ENCODE measurements at regions not wholly inside any gene's neighbourhood (a gene's known extent, or its start where the extent isn't known, plus 50 kb on each side); places are given as distances from the start of the nearest gene placed in this dataset.

DNA sequence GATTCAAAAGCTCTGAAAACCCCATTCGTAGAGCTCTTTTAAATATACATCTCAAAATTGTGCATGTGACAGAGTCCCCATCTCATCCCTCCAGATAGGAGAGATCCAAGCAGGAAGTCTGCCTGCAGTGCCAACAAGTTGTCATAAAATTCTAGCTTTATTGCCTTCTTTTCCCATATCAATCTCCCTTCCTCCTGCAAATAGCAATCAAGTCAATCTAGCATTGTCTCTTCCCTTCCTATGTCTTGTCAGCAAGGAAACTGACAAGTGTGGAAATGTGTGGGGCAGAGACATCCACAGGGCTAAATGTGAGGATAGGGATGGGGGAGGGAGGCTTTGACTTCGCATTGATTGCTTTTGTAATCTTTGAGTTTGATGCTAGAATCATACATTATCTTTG lies 165.2 kb downstream of the C1orf94 start:
- Histone ChIP-seq H3K4me3 (no peak overlapping the region), H3K79me2 (ENCODE audit: insufficient read depth) (no peaks in the 10 kb centered on the region), H3F3A (ENCODE audit: insufficient read depth) (no peaks in the 10 kb centered on the region), H3K36me3 (ENCODE audit: low read depth) (no peaks in the 10 kb centered on the region), H3K4me2 (ENCODE audit: unreplicated experiment) (no peak overlapping the region), H3K9me3 (ENCODE audit: low read depth) (no peaks in the 10 kb centered on the region), H3K27me3 (replicated peaks; ENCODE audit: insufficient read depth) (no peaks in the 10 kb centered on the region; the same call in 1 of the 2 replicates), H3K27ac (no peak overlapping the region), H3K9me2 (ENCODE audit: insufficient read depth) (no peaks in the 10 kb centered on the region), H3K9ac (no peak overlapping the region), H2AFZ (no peak overlapping the region), H3K4me1 (ENCODE audit: insufficient read depth) (no peaks in the 10 kb centered on the region), H4K20me1 (ENCODE audit: insufficient read depth) (no peaks in the 10 kb centered on the region)
- no peak for DNase-seq
- in situ Hi-C loops (cut with MboI), result no loop called here
- TF ChIP-seq EZH2phosphoT487 (IDR thresholded peaks at IDR 0.05; ENCODE audit: insufficient read depth, low read depth), result no peak
- TF ChIP-seq EZH2 (IDR thresholded peaks at IDR 0.05; ENCODE audit: insufficient read depth, poor library complexity, severe bottlenecking), result no peak
- WGBS, 2 experiments (ENCODE audit: low coverage in 1 of 2, low lambda C conversion rate in 2 of 2, missing lambda C conversion rate in 2 of 2), result 18 to 28% methylated on average over 2 of the region's 2 CpGs

DNA sequence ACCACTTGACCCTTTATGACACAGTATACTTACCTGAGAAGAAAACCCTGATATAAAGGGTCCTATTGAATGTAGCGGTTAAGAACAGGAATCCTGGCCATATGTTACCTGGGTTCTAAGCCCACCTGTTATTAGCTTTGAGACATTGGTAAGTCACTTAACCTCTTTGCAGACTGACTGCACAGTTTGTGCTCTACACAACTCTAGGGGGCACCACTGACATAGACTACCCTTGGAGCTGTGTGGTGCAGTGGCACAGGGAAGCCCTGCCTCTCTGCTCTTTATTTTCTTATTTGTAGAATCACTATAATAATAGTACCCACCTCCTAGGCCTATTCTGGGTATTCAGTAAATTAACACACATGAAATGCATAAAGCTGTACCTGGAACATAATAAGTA lies 165.6 kb downstream of the C1orf94 start:
- Histone ChIP-seq H3K9me2 (ENCODE audit: insufficient read depth) (no peaks in the 10 kb centered on the region), H3K27me3 (replicated peaks; ENCODE audit: insufficient read depth) (no peaks in the 10 kb centered on the region; the same call in 1 of the 2 replicates), H3K4me3 (no peak overlapping the region), H3F3A (ENCODE audit: insufficient read depth) (no peaks in the 10 kb centered on the region), H4K20me1 (ENCODE audit: insufficient read depth) (no peaks in the 10 kb centered on the region), H3K79me2 (ENCODE audit: insufficient read depth) (no peaks in the 10 kb centered on the region), H3K4me1 (ENCODE audit: insufficient read depth) (no peaks in the 10 kb centered on the region), H3K4me2 (ENCODE audit: unreplicated experiment) (no peak overlapping the region), H3K9me3 (ENCODE audit: low read depth) (no peaks in the 10 kb centered on the region), H3K27ac (no peak overlapping the region), H3K9ac (no peak overlapping the region), H3K36me3 (ENCODE audit: low read depth) (no peaks in the 10 kb centered on the region), H2AFZ (no peak overlapping the region)
- in situ Hi-C loops (cut with MboI), result no loop called here
- TF ChIP-seq EZH2phosphoT487 (IDR thresholded peaks at IDR 0.05; ENCODE audit: insufficient read depth, low read depth), result no peak
- no peak for TF ChIP-seq EZH2 (IDR thresholded peaks at IDR 0.05; ENCODE audit: insufficient read depth, poor library complexity, severe bottlenecking)
- WGBS, 2 experiments (ENCODE audit: low coverage in 1 of 2, low lambda C conversion rate in 2 of 2, missing lambda C conversion rate in 2 of 2), result 43 to 54% methylated on average over 1 of the region's 1 CpG
- DNase-seq, result no peak

DNA sequence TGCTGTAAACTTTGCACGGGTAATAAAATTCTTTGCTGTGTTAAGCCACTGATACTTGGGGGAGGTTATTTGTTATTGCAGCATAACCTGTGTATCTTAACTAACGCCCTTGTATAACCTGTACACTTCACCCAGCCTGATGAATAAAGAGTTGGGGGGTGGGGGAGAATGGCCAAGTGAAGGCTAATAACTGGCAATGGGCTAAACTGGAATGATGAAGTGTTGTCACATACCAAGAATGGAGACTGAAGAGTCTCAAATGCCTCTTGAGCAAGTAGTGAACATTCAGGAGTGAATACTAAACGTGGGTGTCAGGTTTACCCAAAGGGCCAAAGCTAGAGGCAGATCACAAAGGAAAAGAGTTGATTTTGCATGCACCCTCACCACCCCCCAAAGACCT lies 169.4 kb downstream of the C1orf94 start:
- H3K9ac ChIP-seq, result no peak overlapping the region
- no peaks in the 10 kb centered on the region for H4K20me1 ChIP-seq (ENCODE audit: insufficient read depth)
- H3K27ac ChIP-seq, result no peak overlapping the region
- H2AFZ ChIP-seq, result no peak overlapping the region
- no peak overlapping the region for H3K4me2 ChIP-seq (ENCODE audit: unreplicated experiment)
- H3F3A ChIP-seq (ENCODE audit: insufficient read depth), result no peaks in the 10 kb centered on the region
- H3K4me1 ChIP-seq (ENCODE audit: insufficient read depth), result no peaks in the 10 kb centered on the region
- DNase-seq, result no peak
- TF ChIP-seq EZH2 (IDR thresholded peaks at IDR 0.05; ENCODE audit: insufficient read depth, poor library complexity, severe bottlenecking), result no peak
- no peak for TF ChIP-seq EZH2phosphoT487 (IDR thresholded peaks at IDR 0.05; ENCODE audit: insufficient read depth, low read depth)
- no peaks in the 10 kb centered on the region for H3K9me3 ChIP-seq (ENCODE audit: low read depth)
- no peaks in the 10 kb centered on the region for H3K27me3 ChIP-seq (replicated peaks; ENCODE audit: insufficient read depth)
- no peaks in the 10 kb centered on the region for H3K36me3 ChIP-seq (ENCODE audit: low read depth)
- H3K79me2 ChIP-seq (ENCODE audit: insufficient read depth), result no peaks in the 10 kb centered on the region
- 25 to 32% methylated on average over 3 of the region's 3 CpGs for WGBS, 2 experiments (ENCODE audit: low coverage in 1 of 2, low lambda C conversion rate in 2 of 2, missing lambda C conversion rate in 2 of 2)
- no peak overlapping the region for H3K4me3 ChIP-seq
- no peaks in the 10 kb centered on the region for H3K9me2 ChIP-seq (ENCODE audit: insufficient read depth)
- in situ Hi-C loops (cut with MboI), result no loop called here

DNA sequence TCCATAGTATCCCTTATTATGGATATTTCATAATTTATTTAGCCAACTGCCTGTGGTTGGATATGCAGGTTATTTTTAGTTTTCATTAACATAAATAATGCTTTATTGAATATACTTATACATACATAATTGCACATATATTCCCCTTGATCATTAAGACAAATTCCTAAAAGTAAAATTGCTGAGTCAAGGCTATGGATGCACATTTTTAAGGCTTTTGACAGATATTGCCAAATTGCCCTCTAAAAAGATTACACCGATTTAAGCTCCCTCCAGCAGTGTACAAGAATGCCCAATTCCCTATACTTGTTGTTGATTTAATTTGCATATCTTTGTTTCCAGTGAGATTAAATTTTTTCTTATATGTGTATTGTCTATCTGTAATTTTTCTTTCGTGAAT lies 176.7 kb downstream of the C1orf94 start:
- WGBS, 2 experiments (ENCODE audit: low coverage in 1 of 2, low lambda C conversion rate in 2 of 2, missing lambda C conversion rate in 2 of 2), result 28 to 34% methylated on average over 2 of the region's 2 CpGs
- Histone ChIP-seq H3K9me3 (ENCODE audit: low read depth) (no peaks in the 10 kb centered on the region), H3K4me3 (no peak overlapping the region), H2AFZ (no peak overlapping the region), H3K9me2 (ENCODE audit: insufficient read depth) (no peaks in the 10 kb centered on the region), H3K27ac (no peak overlapping the region), H3K4me1 (ENCODE audit: insufficient read depth) (no peaks in the 10 kb centered on the region), H3K4me2 (ENCODE audit: unreplicated experiment) (no peak overlapping the region), H4K20me1 (ENCODE audit: insufficient read depth) (no peaks in the 10 kb centered on the region), H3K27me3 (replicated peaks; ENCODE audit: insufficient read depth) (0 out of 2 replicates have a peak, but pooled peaks cover 48% of the 10 kb centered on the region), H3F3A (ENCODE audit: insufficient read depth) (no peaks in the 10 kb centered on the region), H3K36me3 (ENCODE audit: low read depth) (no peaks in the 10 kb centered on the region), H3K79me2 (ENCODE audit: insufficient read depth) (no peaks in the 10 kb centered on the region), H3K9ac (no peak overlapping the region)
- in situ Hi-C loops (cut with MboI), result no loop called here
- no peak for TF ChIP-seq EZH2phosphoT487 (IDR thresholded peaks at IDR 0.05; ENCODE audit: insufficient read depth, low read depth)
- TF ChIP-seq EZH2 (IDR thresholded peaks at IDR 0.05; ENCODE audit: insufficient read depth, poor library complexity, severe bottlenecking), result no peak
- no peak for DNase-seq

DNA sequence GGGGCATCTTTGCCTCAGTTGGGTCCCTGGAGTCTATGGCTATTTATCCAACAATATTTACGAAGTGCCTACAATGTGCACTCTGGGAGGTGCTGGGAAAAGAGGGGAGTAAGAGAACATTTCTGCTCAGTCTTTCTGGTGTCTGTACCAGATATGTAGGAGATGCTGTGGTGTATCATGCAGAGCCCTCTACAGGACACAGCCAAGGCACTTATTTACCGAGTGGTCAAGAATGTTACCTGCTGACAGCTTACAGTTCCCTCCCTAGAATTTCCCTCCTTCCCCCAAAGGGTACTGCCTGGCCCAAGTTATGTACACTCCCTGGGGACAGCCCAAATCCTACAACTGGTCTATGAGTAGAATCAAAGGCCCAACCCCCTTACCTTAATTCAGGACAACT lies 177.7 kb downstream of the C1orf94 start:
- Histone ChIP-seq H3K9me2 (ENCODE audit: insufficient read depth) (no peaks in the 10 kb centered on the region), H3K27me3 (replicated peaks; ENCODE audit: insufficient read depth) (0 out of 2 replicates have a peak, but pooled peaks cover 48% of the 10 kb centered on the region), H3K79me2 (ENCODE audit: insufficient read depth) (no peaks in the 10 kb centered on the region), H3K4me3 (no peak overlapping the region), H3K4me2 (ENCODE audit: unreplicated experiment) (no peak overlapping the region), H3K9me3 (ENCODE audit: low read depth) (no peaks in the 10 kb centered on the region), H3K36me3 (ENCODE audit: low read depth) (no peaks in the 10 kb centered on the region), H4K20me1 (ENCODE audit: insufficient read depth) (no peaks in the 10 kb centered on the region), H3K27ac (no peak overlapping the region), H2AFZ (no peak overlapping the region), H3K9ac (no peak overlapping the region), H3F3A (ENCODE audit: insufficient read depth) (no peaks in the 10 kb centered on the region), H3K4me1 (ENCODE audit: insufficient read depth) (no peaks in the 10 kb centered on the region)
- in situ Hi-C loops (cut with MboI), result no loop called here
- no peak for TF ChIP-seq EZH2 (IDR thresholded peaks at IDR 0.05; ENCODE audit: insufficient read depth, poor library complexity, severe bottlenecking)
- no peak for TF ChIP-seq EZH2phosphoT487 (IDR thresholded peaks at IDR 0.05; ENCODE audit: insufficient read depth, low read depth)
- no peak for DNase-seq
- 25 to 48% methylated on average over 2 of the region's 2 CpGs for WGBS, 2 experiments (ENCODE audit: low coverage in 1 of 2, low lambda C conversion rate in 2 of 2, missing lambda C conversion rate in 2 of 2)
